Loucy (cell line): ENCODE measurements at regions not wholly inside any gene's neighbourhood (a gene's known extent, or its start where the extent isn't known, plus 50 kb on each side); places are given as distances from the start of the nearest gene placed in this dataset.
"Not testable (repeated sequence)": the region's sequence is repeated elsewhere in the genome, so short reads cannot be mapped to it uniquely, and the experiment has no call there.

Source experiments
- H2AFZ ChIP-seq: fragments of 200-600 bp; sonication (generic); 2 replicates; pipeline ENCODE4 v1.6.0; 2016; ENCODE audit warnings: antibody characterized with exemption, mild to moderate bottlenecking, low read length, moderate library complexity
- H3F3A ChIP-seq: fragments of 200-600 bp; 2 replicates; pipeline ENCODE4 v1.6.0; 2016; ENCODE audit warnings: antibody characterized with exemption, low read depth, mild to moderate bottlenecking
- H3K27me3 ChIP-seq: fragments of 200-600 bp; sonication (generic); 2 replicates; pipeline ENCODE4 v1.6.1; 2014; ENCODE audit warnings: low read length, mild to moderate bottlenecking; ENCODE audit not compliant: insufficient read depth, poor library complexity, severe bottlenecking
- H3K36me3 ChIP-seq: fragments of 200-600 bp; sonication (generic); 2 replicates; pipeline ENCODE4 v1.6.1; 2016; ENCODE audit warnings: low read length; ENCODE audit not compliant: insufficient read depth
- H3K4me1 ChIP-seq: fragments of 200-600 bp; sonication (generic); 2 replicates; pipeline ENCODE4 v1.5.1; 2014; ENCODE audit warnings: low read length, mild to moderate bottlenecking; ENCODE audit not compliant: insufficient read depth, poor library complexity, severe bottlenecking
- H3K4me2 ChIP-seq: fragments of 200-600 bp; sonication (generic); 2 replicates; pipeline ENCODE4 v1.6.0; 2014; ENCODE audit warnings: antibody characterized with exemption, low read length, low read depth, mild to moderate bottlenecking; ENCODE audit not compliant: poor library complexity, severe bottlenecking
- H3K4me3 ChIP-seq: fragments of 200-600 bp; sonication (generic); 2 replicates; pipeline ENCODE4 v1.5.1; 2014; ENCODE audit warnings: low read length, mild to moderate bottlenecking, mixed read lengths; ENCODE audit not compliant: poor library complexity, severe bottlenecking
- H3K79me2 ChIP-seq: fragments of 200-600 bp; sonication (generic); 2 replicates; pipeline ENCODE4 v1.6.1; 2014; ENCODE audit warnings: low read length; ENCODE audit not compliant: insufficient read depth
- H3K9ac ChIP-seq: fragments of 200-600 bp; sonication (generic); 2 replicates; pipeline ENCODE4 v1.6.0; 2014; ENCODE audit warnings: mild to moderate bottlenecking, low read depth, low read length, moderate library complexity; ENCODE audit not compliant: poor library complexity, severe bottlenecking
- H3K9me2 ChIP-seq: fragments of 200-600 bp; sonication (generic); replicated peaks from 2 replicates; pipeline ENCODE4 v1.6.1; 2016; ENCODE audit warnings: low read depth, low read length, mixed read lengths
- H3K9me3 ChIP-seq: fragments of 200-600 bp; sonication (generic); 2 replicates; pipeline ENCODE4 v1.6.1; 2014; ENCODE audit warnings: mild to moderate bottlenecking, antibody characterized with exemption, low read length, low read depth; ENCODE audit not compliant: insufficient read depth
- H4K20me1 ChIP-seq: fragments of 200-600 bp; sonication (generic); 2 replicates; pipeline ENCODE4 v1.6.0; 2014; ENCODE audit warnings: antibody characterized with exemption, low read length, mild to moderate bottlenecking; ENCODE audit not compliant: insufficient read depth, poor library complexity, severe bottlenecking
- EZH2phosphoT487 ChIP-seq: fragments of 200-600 bp; IDR thresholded peaks from 2 replicates; pipeline ENCODE4 v1.6.1; 2018; ENCODE audit warnings: antibody characterized with exemption, mild to moderate bottlenecking, moderate library complexity, borderline replicate concordance
- TF ChIP-seq, protein P1 (sequence below): fragments of 200-600 bp; sonication (generic); conservative IDR thresholded peaks from 2 replicates; pipeline ENCODE4 v1.5.1; 2014; ENCODE audit warnings: mild to moderate bottlenecking, antibody characterized with exemption, low read length

DNA sequence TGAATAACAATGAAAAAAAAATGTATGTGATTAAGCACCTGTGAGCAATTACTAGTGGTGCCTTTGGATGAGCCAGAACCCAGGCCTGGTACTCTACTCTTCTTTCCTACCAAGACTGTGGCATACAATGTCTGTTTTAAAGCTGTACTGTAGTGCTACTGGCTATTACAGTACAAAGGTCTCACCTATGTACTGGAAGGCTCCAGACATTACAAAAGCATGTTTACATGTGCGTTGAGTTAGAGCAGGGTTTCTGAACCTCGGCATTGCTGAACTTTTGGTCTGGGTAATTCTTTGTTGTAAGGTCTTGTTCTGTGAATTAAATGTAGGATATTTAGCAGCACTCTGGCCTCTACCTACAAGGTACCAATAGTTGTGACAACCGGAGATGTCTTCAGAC is 153.8 kb downstream of the SPATA18 start:
- no peak overlapping the region for H2AFZ ChIP-seq
- no peaks in the 10 kb centered on the region for H3K36me3 ChIP-seq
- H3K4me2 ChIP-seq = no peak overlapping the region
- no peak overlapping the region for H3K4me3 ChIP-seq
- no peaks in the 10 kb centered on the region; the same call in 1 of the 2 replicates for H3K9me3 ChIP-seq
- no peak overlapping the region for H3K9ac ChIP-seq
- H3F3A ChIP-seq = no peaks in the 10 kb centered on the region
- no peaks in the 10 kb centered on the region for H3K27me3 ChIP-seq
- H3K79me2 ChIP-seq = no peaks in the 10 kb centered on the region
- no peaks in the 10 kb centered on the region for H4K20me1 ChIP-seq
- no peaks in the 10 kb centered on the region for H3K4me1 ChIP-seq
- no peaks in the 10 kb centered on the region for H3K9me2 ChIP-seq
- no peak for TF ChIP-seq EZH2phosphoT487
- TF ChIP-seq, protein P1, sequence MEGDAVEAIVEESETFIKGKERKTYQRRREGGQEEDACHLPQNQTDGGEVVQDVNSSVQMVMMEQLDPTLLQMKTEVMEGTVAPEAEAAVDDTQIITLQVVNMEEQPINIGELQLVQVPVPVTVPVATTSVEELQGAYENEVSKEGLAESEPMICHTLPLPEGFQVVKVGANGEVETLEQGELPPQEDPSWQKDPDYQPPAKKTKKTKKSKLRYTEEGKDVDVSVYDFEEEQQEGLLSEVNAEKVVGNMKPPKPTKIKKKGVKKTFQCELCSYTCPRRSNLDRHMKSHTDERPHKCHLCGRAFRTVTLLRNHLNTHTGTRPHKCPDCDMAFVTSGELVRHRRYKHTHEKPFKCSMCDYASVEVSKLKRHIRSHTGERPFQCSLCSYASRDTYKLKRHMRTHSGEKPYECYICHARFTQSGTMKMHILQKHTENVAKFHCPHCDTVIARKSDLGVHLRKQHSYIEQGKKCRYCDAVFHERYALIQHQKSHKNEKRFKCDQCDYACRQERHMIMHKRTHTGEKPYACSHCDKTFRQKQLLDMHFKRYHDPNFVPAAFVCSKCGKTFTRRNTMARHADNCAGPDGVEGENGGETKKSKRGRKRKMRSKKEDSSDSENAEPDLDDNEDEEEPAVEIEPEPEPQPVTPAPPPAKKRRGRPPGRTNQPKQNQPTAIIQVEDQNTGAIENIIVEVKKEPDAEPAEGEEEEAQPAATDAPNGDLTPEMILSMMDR = no peak

DNA sequence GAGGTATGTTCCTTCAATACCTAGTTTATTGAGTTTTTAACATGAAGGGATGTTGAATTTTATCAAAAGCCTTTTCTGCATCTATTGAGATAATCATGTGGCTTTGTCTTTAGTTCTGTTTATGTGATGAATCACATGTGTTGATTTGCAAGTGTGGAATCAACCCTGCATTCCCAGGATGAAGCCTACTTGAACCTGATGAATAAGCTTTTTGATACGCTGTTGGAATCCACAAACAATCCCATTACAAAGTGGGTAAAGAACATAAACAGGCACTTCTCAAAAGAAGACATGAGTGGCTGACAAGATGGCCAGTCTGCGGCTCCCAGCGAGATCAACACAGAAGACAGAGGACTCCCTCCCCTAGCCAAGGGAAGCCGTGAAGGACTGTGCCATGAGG is 156.0 kb downstream of the SPATA18 start:
- H3K36me3 ChIP-seq, H3K79me2 ChIP-seq, H3K4me3 ChIP-seq, H3K9me2 ChIP-seq, H4K20me1 ChIP-seq, H3K27me3 ChIP-seq, H3K4me1 ChIP-seq, H3F3A ChIP-seq, H2AFZ ChIP-seq, H3K9me3 ChIP-seq, H3K9ac ChIP-seq, H3K4me2 ChIP-seq: not testable (repeated sequence)

DNA sequence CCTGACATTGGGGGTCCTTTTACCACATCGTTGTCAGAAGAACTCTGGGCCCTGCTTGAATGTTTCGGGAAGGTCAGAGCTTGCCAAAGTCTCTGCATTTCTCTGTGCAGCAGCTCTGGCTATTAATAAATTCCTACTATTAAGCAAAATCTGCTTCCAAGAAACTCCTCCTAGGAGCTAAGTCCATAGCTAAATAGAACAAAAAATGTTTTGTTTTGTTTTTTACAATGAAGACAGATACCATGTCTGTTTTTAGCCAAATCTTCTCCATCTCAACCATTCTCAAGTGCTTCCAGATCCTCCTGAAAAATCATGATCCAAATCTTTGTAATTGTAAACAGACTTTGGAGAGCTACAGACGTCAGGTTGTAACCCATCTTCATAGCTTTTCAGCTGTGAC is 161.6 kb downstream of the SPATA18 start:
- no peaks in the 10 kb centered on the region for H4K20me1 ChIP-seq
- no peaks in the 10 kb centered on the region for H3K79me2 ChIP-seq
- no peaks in the 10 kb centered on the region for H3K36me3 ChIP-seq
- H3F3A ChIP-seq = no peaks in the 10 kb centered on the region
- H3K9ac ChIP-seq = no peak overlapping the region
- no peaks in the 10 kb centered on the region; the same call in 1 of the 2 replicates for H3K9me3 ChIP-seq
- H3K4me3 ChIP-seq = no peak overlapping the region
- no peaks in the 10 kb centered on the region for H3K9me2 ChIP-seq
- no peaks in the 10 kb centered on the region for H3K27me3 ChIP-seq
- H3K4me2 ChIP-seq = no peak overlapping the region
- TF ChIP-seq, protein P1 = no peak
- no peak for TF ChIP-seq EZH2phosphoT487
- no peak overlapping the region for H2AFZ ChIP-seq
- no peaks in the 10 kb centered on the region for H3K4me1 ChIP-seq

DNA sequence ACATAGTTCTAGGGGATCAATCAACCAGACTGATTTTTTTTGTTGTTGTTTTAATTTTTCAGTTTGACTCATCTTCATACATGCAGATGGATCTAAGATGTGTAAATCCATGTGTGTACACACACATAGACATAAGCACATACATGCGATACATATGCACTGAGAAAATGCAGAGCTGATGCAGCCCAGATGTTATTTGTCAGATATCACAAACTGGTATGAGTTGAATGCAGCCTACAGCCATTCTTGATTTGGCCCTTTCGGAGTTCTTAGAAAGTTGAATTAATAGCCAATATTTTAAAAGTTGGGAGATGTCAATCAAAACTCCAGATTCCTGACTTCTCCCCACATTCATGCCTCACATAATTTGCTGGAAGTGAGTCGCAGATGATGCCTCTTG is 180.4 kb downstream of the SPATA18 start:
- no peak overlapping the region for H3K4me3 ChIP-seq
- TF ChIP-seq, protein P1 = no peak
- TF ChIP-seq EZH2phosphoT487 = no peak
- H3K4me2 ChIP-seq = no peak overlapping the region
- H3K27me3 ChIP-seq = no peaks in the 10 kb centered on the region
- no peaks in the 10 kb centered on the region for H3K4me1 ChIP-seq
- no peaks in the 10 kb centered on the region for H3K9me3 ChIP-seq
- H3K79me2 ChIP-seq = no peaks in the 10 kb centered on the region
- no peak overlapping the region for H2AFZ ChIP-seq
- no peaks in the 10 kb centered on the region for H3K9me2 ChIP-seq
- H3F3A ChIP-seq = no peaks in the 10 kb centered on the region
- no peaks in the 10 kb centered on the region for H3K36me3 ChIP-seq
- no peak overlapping the region for H3K9ac ChIP-seq
- no peaks in the 10 kb centered on the region for H4K20me1 ChIP-seq
